DND-41 (cell line): ENCODE measurements at regions not wholly inside any gene's neighbourhood (a gene's known extent, or its start where the extent isn't known, plus 50 kb on each side); places are given as distances from the start of the nearest gene placed in this dataset.

Source experiments
- EZH2 ChIP-seq: IDR thresholded peaks from 3 replicates; pipeline ENCODE4 v1.6.1; 2012; ENCODE audit warnings: borderline replicate concordance, low read depth, mild to moderate bottlenecking, moderate library complexity, low read length, inconsistent platforms; ENCODE audit not compliant: severe bottlenecking
- TF ChIP-seq, protein P1 (sequence below): IDR thresholded peaks from 2 replicates; pipeline ENCODE4 v1.5.1; 2012; ENCODE audit warnings: borderline replicate concordance, low read length, moderate library complexity, mild to moderate bottlenecking; ENCODE audit not compliant: poor library complexity, severe bottlenecking; ENCODE audit errors: extremely low read depth

DNA sequence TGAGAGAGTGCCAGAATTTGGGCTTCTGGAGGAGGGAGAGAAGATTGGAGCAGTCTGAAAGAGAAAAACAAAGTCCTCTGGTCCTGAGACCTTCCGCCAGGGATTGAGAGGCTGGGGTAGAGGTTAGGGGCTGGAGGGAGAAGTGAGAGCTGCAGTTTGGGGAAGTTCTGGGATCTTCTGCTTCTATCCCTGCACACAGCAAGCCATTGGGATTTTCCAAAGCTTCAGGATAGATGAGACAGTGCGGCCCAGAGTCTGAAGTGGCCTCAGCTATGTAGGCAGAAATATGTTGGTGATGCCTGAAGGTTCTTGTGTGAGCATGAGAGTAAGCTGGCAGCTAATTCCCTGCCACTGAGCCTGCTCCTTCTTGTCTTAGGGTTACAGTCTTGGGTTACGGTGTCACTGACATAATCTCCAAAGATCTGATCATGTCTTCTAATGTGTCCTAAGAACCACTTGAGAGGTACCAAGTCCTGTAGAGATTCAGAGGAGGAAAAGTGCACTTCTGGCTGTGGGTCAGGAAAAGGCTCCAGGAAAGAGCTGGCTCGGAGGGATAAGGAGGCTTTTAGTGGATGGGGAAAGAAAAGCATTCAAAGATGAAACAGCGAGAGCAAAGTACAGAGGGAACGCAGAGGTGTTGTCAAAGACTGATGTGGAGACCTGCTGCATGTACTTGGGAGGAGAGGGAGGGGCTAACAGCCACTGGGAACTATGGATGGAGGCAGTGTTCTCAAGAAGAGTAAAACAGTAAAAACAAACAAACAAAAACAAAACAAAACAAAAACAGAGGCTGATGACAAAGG is 131.1 kb upstream of the MYLIP start:
- TF ChIP-seq, protein P1, sequence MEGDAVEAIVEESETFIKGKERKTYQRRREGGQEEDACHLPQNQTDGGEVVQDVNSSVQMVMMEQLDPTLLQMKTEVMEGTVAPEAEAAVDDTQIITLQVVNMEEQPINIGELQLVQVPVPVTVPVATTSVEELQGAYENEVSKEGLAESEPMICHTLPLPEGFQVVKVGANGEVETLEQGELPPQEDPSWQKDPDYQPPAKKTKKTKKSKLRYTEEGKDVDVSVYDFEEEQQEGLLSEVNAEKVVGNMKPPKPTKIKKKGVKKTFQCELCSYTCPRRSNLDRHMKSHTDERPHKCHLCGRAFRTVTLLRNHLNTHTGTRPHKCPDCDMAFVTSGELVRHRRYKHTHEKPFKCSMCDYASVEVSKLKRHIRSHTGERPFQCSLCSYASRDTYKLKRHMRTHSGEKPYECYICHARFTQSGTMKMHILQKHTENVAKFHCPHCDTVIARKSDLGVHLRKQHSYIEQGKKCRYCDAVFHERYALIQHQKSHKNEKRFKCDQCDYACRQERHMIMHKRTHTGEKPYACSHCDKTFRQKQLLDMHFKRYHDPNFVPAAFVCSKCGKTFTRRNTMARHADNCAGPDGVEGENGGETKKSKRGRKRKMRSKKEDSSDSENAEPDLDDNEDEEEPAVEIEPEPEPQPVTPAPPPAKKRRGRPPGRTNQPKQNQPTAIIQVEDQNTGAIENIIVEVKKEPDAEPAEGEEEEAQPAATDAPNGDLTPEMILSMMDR = no peak
- TF ChIP-seq EZH2 = no peak
